Right lobe of liver (tissue), 4 donors: ENCODE measurements at regions not wholly inside any gene's neighbourhood (a gene's known extent, or its start where the extent isn't known, plus 50 kb on each side); places are given as distances from the start of the nearest gene placed in this dataset.

Experiments used
- POLR2A ChIP-seq: fragments of 450-650 bp; IDR thresholded peaks from one replicate; pipeline ENCODE4 v1.6.1; 2017; ENCODE audit warnings: antibody characterized with exemption, mild to moderate bottlenecking
- TF ChIP-seq, protein P1 (sequence below), 4 donors: fragments of 200-600 bp in 3 of 4; fragments of 450-650 bp in 1 of 4; IDR thresholded peaks; one replicate each; pipeline versions ENCODE4 v1.5.1 to v1.8.0; 2016 to 2022; ENCODE audit warnings: antibody characterized with exemption in 4 of 4, mild to moderate bottlenecking in 2 of 4
- donor health status: DM: no; HTN: no; CAD: no.
- donor health status: DM: no; HTN: no; CAD: no.
- donor health status: DM: no; HTN: yes; CAD: no.

GRCh38 chr1:22287273-22287672 is 144.4 kb upstream of the WNT4 start:
- no peak for TF ChIP-seq POLR2A
- TF ChIP-seq, protein P1, sequence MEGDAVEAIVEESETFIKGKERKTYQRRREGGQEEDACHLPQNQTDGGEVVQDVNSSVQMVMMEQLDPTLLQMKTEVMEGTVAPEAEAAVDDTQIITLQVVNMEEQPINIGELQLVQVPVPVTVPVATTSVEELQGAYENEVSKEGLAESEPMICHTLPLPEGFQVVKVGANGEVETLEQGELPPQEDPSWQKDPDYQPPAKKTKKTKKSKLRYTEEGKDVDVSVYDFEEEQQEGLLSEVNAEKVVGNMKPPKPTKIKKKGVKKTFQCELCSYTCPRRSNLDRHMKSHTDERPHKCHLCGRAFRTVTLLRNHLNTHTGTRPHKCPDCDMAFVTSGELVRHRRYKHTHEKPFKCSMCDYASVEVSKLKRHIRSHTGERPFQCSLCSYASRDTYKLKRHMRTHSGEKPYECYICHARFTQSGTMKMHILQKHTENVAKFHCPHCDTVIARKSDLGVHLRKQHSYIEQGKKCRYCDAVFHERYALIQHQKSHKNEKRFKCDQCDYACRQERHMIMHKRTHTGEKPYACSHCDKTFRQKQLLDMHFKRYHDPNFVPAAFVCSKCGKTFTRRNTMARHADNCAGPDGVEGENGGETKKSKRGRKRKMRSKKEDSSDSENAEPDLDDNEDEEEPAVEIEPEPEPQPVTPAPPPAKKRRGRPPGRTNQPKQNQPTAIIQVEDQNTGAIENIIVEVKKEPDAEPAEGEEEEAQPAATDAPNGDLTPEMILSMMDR (IDR thresholded peaks at IDR 0.05) = no peak
